ENCODE measurements at regions not wholly inside any gene's neighbourhood (a gene's known extent, or its start where the extent isn't known, plus 50 kb on each side); places are given as distances from the start of the nearest gene placed in this dataset.

DNA sequence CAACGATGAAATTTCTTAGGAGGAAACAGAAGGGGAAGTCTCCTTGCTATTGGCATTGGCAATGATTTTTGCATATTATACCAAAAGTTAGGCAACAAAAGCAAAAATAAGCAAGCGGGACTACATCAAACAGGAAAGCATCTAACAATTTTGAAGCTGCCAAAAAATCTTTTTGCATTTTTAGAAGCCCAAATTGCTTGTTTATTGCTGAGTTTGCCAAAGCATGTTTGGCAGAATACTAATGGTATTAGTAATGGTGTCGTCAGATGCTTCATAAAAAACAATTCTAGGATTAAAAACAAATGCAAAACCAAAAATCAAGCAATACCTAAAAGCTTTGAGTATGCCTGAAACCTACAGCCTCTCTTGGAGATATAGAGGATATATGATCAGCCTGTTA, 80.0 kb downstream of the GALR1 start:
- TF ChIP-seq CTBP1 (IDR thresholded peaks at IDR 0.05; ENCODE audit: borderline replicate concordance) (no peak), L3MBTL2 (conservative IDR thresholded peaks at IDR 0.05) (no peak), NFRKB (IDR thresholded peaks at IDR 0.05) (no peak), BHLHE40 (IDR thresholded peaks at IDR 0.05; ENCODE audit: borderline replicate concordance) (no peak), ZNF384 (IDR thresholded peaks at IDR 0.05) (no peak), TARDBP (IDR thresholded peaks at IDR 0.05) (no peak), ARNT (IDR thresholded peaks at IDR 0.05) (no peak), FOXK2 (IDR thresholded peaks at IDR 0.05) (no peak), HDGF (IDR thresholded peaks at IDR 0.05; ENCODE audit: borderline replicate concordance) (no peak), ELF4 (IDR thresholded peaks at IDR 0.05) (no peak), LEF1 (IDR thresholded peaks at IDR 0.05; ENCODE audit: borderline replicate concordance) (no peak), FOXM1 (IDR thresholded peaks at IDR 0.05; ENCODE audit: borderline replicate concordance) (no peak), FOXA1 (IDR thresholded peaks at IDR 0.05) (no peak), SUZ12 (IDR thresholded peaks at IDR 0.05) (no peak), SP1 (IDR thresholded peaks at IDR 0.05) (no peak)
- TF ChIP-seq, protein P1, sequence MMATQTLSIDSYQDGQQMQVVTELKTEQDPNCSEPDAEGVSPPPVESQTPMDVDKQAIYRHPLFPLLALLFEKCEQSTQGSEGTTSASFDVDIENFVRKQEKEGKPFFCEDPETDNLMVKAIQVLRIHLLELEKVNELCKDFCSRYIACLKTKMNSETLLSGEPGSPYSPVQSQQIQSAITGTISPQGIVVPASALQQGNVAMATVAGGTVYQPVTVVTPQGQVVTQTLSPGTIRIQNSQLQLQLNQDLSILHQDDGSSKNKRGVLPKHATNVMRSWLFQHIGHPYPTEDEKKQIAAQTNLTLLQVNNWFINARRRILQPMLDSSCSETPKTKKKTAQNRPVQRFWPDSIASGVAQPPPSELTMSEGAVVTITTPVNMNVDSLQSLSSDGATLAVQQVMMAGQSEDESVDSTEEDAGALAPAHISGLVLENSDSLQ (IDR thresholded peaks at IDR 0.05) = no peak
- CTCF ChIA-PET = no interaction called here
- POLR2A ChIA-PET = no interaction called here
- no peak for DNase-seq (ENCODE audit: extremely low spot score)

DNA sequence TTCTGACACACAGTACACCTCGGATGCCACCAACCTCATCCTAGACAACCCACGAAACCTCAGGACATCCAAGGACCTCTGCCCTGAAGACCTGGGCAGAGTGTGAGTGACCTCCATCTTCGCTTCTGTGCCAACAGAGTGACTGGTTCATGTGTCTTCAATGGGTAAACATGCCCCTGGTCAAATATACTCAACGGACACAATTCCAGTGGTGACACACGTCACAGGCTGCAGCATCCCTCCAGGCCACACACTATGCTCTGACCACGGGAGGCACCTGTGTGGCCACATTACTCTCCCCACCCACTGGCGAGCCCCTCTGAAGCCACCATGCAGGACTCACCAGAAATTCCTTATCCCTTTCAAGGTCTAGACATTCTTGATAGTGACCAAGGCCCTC, 85.2 kb downstream of the GALR1 start:
- CTCF ChIA-PET = no interaction called here
- TF ChIP-seq CTBP1 (IDR thresholded peaks at IDR 0.05; ENCODE audit: borderline replicate concordance) = no peak
- TF ChIP-seq LEF1 (IDR thresholded peaks at IDR 0.05; ENCODE audit: borderline replicate concordance) = no peak
- no peak for TF ChIP-seq SUZ12 (IDR thresholded peaks at IDR 0.05)
- no peak for DNase-seq (ENCODE audit: extremely low spot score)
- POLR2A ChIA-PET = no interaction called here

DNA sequence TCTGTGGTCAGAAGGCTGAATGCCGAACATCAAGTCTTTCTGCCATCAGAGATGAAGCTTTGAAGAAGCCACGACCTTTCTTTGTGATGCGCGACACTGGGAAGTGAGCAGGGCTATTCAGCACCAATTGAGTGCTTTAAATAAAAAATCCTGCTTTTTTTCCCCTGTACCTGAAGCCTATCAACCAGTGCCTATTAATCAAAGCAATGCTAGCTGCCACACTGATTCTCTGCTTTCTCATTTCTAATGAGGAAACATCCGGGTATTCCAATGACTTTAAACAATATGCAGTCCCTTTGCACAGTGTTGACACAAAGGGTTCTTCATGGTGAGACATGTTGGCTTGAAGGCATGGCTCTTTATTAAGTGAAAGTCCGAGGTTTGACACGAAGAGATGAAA, 88.0 kb downstream of the GALR1 start:
- POLR2A ChIA-PET = no interaction called here
- CTCF ChIA-PET = no interaction called here
- no peak for DNase-seq (ENCODE audit: extremely low spot score)
- TF ChIP-seq ZNF384 (IDR thresholded peaks at IDR 0.05) (no peak), FOXM1 (IDR thresholded peaks at IDR 0.05; ENCODE audit: borderline replicate concordance) (no peak), SP1 (IDR thresholded peaks at IDR 0.05) (no peak), FOXA1 (IDR thresholded peaks at IDR 0.05) (no peak), NFRKB (IDR thresholded peaks at IDR 0.05) (no peak), LEF1 (IDR thresholded peaks at IDR 0.05; ENCODE audit: borderline replicate concordance) (no peak), CTBP1 (IDR thresholded peaks at IDR 0.05; ENCODE audit: borderline replicate concordance) (no peak), TARDBP (IDR thresholded peaks at IDR 0.05) (no peak), FOXK2 (IDR thresholded peaks at IDR 0.05) (no peak), ELF4 (IDR thresholded peaks at IDR 0.05) (no peak), BHLHE40 (IDR thresholded peaks at IDR 0.05; ENCODE audit: borderline replicate concordance) (no peak), HDGF (IDR thresholded peaks at IDR 0.05; ENCODE audit: borderline replicate concordance) (no peak), ARNT (IDR thresholded peaks at IDR 0.05) (no peak), L3MBTL2 (conservative IDR thresholded peaks at IDR 0.05) (no peak), SUZ12 (IDR thresholded peaks at IDR 0.05) (no peak)
- TF ChIP-seq, protein P1 (IDR thresholded peaks at IDR 0.05) = no peak

DNA sequence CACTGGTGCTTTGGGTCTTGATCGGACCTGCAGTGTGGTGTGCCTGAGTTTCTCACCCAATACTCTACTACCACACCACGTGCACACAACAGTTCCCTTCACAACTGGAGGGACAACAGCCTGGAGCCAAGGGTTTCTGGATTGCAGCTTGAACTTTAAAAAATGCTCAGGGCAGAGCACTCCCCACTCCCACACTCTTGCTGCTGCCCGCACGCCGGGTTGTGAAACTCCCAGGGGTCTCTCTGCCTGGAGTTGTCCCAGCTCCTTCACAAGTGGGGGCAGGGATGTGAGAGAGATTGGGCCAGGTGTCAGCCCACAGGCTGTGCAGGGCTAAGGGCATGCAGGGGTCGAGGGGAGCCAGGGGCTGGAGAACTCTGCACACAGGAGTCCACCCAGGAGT, 89.4 kb downstream of the GALR1 start:
- no peak for DNase-seq (ENCODE audit: extremely low spot score)
- POLR2A ChIA-PET = no interaction called here
- CTCF ChIA-PET = no interaction called here
- no peak for TF ChIP-seq HDGF (IDR thresholded peaks at IDR 0.05; ENCODE audit: borderline replicate concordance)

DNA sequence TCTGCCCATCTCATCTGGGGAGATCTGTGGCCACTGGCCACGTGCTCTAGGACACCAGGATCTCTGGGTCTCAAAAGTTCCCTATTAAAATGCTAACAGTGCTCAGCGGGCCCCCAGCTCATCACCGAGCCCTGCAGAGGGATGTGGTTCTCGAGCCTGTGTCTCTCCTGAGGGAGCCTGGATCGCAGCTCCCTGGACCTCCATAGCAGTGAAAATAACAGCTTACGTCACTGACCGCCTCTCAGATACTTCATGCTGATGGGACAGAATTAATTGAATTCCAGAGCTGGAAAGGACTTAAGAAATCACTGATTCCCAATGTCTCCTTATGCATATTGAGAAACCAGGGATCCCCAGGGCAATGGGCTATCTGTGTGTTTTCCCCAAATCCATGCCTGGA, 90.0 kb downstream of the GALR1 start:
- ChIA-PET POLR2A (no interaction called here), CTCF (no interaction called here)
- TF ChIP-seq ARNT (IDR thresholded peaks at IDR 0.05) (no peak), FOXM1 (IDR thresholded peaks at IDR 0.05; ENCODE audit: borderline replicate concordance) (no peak), BHLHE40 (IDR thresholded peaks at IDR 0.05; ENCODE audit: borderline replicate concordance) (no peak), SUZ12 (IDR thresholded peaks at IDR 0.05) (no peak), SP1 (IDR thresholded peaks at IDR 0.05) (no peak), ELF4 (IDR thresholded peaks at IDR 0.05) (no peak)
- DNase-seq (ENCODE audit: extremely low spot score) = no peak

DNA sequence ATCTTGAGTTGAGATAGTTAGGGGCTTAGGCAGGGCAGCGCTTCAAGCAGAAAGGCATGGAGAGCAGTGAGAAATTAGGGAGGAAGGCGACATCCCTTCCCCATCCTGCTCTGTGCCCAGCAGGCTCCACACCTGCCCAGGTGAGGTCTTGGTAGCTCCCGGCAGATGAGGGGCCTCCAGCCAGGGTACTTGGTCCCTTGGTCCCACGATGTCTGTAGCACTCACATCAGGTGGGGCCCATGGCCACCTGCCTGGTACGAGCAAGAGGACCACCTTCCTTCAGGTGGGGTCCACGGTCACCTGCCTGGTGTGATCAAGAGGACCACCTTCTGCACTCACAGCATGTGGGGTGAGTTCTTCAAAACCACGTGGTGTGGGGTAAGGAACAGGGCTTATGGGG, 91.2 kb downstream of the GALR1 start:
- ChIA-PET POLR2A (no interaction called here), CTCF (no interaction called here)
- no peak for DNase-seq (ENCODE audit: extremely low spot score)
- TF ChIP-seq LEF1 (IDR thresholded peaks at IDR 0.05; ENCODE audit: borderline replicate concordance) (no peak), ARNT (IDR thresholded peaks at IDR 0.05) (no peak), BHLHE40 (IDR thresholded peaks at IDR 0.05; ENCODE audit: borderline replicate concordance) (no peak)

DNA sequence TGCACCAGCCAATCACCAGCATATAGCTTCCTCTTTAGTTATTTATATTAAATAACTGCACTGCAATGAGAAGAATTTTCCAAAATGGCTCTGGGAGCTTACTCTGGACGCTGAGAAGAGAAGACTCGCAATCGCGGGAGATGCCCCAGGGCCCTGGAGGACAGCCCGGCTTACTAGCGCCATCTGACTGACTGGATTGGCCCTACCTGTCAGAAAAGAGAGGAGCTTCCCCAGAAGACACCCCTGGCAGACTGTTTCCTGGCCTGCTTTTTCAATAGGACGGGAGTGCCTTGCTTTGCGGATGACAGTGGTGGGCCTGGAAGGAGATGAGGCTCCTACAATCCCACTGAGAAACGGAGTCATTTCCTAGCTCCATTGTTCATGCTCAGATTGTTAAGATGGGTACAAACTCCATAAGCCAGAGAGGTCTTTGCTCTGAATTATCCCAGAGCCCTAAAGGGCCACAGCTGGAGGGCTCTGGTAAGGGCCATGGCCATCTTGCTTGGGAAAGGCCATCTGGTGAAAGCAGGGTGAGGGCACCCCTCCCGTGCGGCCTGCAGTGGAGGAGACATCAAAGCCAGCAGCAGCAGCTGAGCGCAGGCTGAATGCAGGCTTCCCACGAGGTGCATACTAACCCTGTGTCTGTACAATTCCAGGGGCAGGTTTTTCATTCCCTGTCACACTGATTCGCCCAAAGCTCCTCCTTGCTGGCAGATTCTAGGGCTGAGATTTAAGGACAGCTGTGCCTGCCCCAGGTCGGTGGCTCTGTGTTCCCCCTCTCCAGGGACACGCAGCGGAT, 92.1 kb downstream of the GALR1 start:
- ChIA-PET CTCF (no interaction called here), POLR2A (no interaction called here)
- TF ChIP-seq FOXM1 (IDR thresholded peaks at IDR 0.05; ENCODE audit: borderline replicate concordance) (no peak), ZNF384 (IDR thresholded peaks at IDR 0.05) (no peak), LEF1 (IDR thresholded peaks at IDR 0.05; ENCODE audit: borderline replicate concordance) (no peak), ARNT (IDR thresholded peaks at IDR 0.05) (no peak)
- no peak for DNase-seq (ENCODE audit: extremely low spot score)

DNA sequence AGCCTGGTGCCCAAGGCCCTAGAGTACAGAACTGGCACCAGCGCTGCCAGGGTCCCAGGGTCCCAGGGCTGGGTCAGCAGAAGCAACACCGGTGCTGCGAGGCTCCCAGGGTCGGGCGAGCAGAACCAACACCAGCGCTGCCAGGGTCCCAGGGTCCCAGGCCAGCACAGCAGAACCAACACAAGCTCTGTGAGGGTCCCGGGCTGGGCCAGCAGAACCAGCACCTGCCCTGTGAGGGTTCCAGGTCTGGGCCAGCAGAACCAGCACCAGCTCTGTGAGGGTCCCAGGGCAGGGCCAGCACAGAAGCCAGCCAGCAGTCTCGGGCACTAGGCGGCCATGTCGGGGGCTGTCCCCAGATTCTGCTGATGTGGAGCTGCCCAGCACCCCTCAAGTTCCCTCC, 93.1 kb downstream of the GALR1 start:
- ChIA-PET CTCF (no interaction called here), POLR2A (no interaction called here)
- TF ChIP-seq CTBP1 (IDR thresholded peaks at IDR 0.05; ENCODE audit: borderline replicate concordance) (no peak), LEF1 (IDR thresholded peaks at IDR 0.05; ENCODE audit: borderline replicate concordance) (no peak), NFRKB (IDR thresholded peaks at IDR 0.05) (no peak), SUZ12 (IDR thresholded peaks at IDR 0.05) (no peak), TARDBP (IDR thresholded peaks at IDR 0.05) (no peak), SP1 (IDR thresholded peaks at IDR 0.05) (no peak)
- DNase-seq (ENCODE audit: extremely low spot score) = no peak
